GOT3 (cell line): ENCODE measurements at regions not wholly inside any gene's neighbourhood (a gene's known extent, or its start where the extent isn't known, plus 50 kb on each side); places are given as distances from the start of the nearest gene placed in this dataset.
"Not testable (repeated sequence)": the region's sequence is repeated elsewhere in the genome, so short reads cannot be mapped to it uniquely, and the experiment has no call there.

ENCODE experiments used
- DNase-seq: peaks from one replicate; lab custom pipeline; 2025; ENCODE audit warnings: mixed read lengths; lab: John Stamatoyannopoulos, UW

DNA sequence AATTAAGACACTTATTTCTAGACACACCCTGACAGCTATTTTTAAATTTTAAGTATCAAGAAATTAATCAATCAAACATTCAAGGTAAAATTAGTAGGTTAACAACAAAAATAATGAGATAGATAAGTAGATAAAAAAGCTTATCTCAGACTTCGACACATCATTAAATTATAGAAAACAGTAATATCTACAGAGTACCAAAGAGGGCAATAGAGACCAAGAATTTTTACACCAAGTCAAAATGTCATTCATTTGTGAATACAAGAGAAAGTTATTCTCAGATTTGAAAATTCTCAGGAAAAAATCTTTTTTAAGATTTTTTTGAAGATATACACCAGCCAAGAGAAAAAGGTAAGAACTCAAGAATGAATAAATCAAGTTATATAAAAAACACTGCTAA, 445.6 kb downstream of the ACTL7B start:
- DNase-seq = no peak

GRCh38 chr9:108400297-108400696, 455.5 kb downstream of the ACTL7B start:
- no peak for DNase-seq

- no peak for DNase-seq
Observed at GRCh38 chr9:108399851-108400250, 455.9 kb downstream of the ACTL7B start.

DNA sequence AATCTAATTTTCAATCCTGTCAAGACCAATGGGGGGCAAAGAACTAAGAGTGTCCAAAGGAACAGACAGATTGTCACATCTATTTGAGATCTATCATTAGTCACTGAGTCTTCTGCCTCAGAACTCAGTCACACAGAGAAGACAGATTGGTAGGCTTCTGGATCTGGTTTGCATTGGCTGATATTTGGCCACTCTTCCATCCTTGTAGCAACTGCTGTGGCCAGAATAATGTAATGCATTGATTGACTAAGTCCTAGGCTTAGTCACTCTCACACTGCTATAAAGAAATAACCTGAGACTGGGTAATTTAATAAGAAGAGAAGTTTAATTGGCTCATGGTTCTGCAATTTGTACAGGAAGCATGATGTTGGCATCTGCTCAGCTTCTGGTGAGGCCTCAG, 458.5 kb downstream of the ACTL7B start:
- DNase-seq = no peak

DNA sequence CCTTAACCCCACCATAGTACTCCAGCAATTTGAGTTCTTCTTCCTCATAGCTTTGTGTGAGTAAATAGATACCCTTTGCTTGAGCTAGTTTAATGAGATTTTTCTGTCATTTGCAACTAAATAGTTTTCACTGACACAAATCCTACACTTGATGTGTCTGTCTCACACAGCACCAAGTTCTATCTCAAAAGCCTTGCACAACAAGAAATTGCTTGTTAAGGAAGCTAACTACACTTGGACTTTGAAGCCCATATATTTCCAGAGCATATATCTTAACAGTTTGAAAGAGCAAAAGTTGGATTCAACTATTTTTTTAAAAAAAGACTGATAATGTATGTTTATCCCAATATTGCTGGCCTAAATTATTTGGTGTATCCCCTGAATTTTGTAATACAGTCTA, 459.2 kb downstream of the ACTL7B start:
- no peak for DNase-seq

DNA sequence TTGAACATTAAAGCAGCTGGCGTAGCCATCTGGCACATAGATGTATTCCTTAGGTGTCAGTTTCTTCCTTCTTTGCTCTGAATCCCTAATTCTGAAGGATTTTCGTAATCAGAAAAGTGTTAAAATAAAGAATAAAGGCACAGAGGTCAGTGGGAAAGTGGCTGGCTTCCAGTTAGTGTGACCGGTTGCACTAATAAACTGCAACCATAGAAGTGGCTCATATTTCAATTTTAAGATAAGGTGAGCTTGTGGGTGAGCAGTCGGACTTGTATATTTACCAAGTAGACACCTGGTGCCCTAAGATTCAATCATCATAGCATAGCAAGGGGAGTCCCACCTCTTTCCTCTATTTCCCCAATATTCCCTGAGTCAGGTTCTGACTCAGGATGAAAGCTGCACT, 459.6 kb downstream of the ACTL7B start:
- no peak for DNase-seq

DNA sequence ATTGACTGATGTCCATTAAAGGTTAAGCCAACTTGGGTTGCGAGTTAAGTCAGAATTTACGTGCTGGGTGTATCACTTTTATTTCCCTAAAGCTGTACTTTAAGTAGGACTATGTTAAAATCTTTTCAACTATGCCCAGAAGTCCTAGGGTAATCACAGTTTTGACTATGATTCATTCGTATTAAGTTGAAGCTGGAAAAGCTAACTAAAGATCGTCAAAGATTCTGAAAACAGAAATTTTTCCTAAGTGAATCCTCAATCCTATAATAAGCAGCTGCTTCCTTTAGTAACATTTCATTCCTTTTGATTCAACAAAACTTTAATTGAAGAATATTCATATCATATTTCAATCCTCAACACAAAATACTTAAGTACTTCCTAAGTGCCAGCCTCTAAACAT, 460.4 kb downstream of the ACTL7B start:
- no peak for DNase-seq

DNA sequence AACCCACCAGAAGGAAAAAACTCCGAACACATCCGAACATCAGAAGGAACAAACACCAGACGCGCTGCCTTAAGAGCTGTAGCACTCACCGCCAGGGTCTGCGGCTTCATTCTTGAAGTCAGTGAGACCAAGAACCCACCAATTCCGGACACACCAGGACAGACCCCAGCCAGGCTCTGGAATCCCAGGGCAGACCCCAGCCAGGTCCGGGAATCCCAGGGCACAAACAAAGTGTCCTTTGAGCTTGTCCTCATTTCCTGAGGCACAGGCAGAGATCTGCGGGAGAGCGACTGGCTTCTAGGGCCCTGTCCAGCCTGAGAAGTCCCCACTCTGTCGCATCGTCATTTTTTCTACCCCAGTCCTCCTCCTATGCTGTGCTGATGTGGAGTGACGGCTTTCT, 461.1 kb downstream of the ACTL7B start:
- DNase-seq = no peak

GRCh38 chr9:108393481-108394001, 462.2 kb downstream of the ACTL7B start:
- not testable (repeated sequence) for DNase-seq

DNA sequence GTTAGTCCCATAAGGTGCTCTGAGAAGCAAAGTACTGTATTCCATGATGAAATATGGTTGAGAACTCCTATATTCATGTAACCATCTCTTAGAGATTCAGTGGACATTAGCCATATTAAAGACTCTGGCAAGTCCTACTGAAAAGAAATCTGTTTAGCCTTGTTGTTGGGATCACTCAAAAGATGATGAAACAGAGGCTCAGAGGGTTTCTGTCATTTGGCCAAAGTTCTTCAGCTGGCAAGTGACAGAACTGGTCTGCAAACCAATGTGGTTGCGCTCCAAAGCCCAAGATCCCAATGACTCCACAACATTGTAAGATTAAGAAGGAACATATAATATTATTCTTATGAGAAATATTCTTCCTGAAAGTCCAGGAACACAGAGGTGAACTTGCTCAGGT, 462.9 kb downstream of the ACTL7B start:
- no peak for DNase-seq

DNA sequence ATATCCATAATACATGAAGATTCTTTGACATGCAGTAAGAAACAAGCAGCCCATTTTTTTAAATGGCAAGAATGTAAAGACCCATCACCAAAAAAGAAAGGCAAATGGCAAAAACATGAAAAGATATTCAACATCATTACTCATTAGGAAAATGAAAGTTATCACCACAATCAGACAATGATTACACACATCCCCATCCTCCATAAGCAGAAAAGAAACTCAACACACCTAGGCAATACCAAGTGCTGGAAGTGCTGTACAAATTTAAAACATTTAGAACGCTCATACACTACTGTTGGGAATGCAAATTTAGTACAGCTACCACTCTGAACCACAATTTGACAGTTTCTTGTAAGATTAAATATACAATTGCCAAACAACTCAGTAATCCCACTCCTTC, 466.7 kb downstream of the ACTL7B start:
- DNase-seq = no peak

DNA sequence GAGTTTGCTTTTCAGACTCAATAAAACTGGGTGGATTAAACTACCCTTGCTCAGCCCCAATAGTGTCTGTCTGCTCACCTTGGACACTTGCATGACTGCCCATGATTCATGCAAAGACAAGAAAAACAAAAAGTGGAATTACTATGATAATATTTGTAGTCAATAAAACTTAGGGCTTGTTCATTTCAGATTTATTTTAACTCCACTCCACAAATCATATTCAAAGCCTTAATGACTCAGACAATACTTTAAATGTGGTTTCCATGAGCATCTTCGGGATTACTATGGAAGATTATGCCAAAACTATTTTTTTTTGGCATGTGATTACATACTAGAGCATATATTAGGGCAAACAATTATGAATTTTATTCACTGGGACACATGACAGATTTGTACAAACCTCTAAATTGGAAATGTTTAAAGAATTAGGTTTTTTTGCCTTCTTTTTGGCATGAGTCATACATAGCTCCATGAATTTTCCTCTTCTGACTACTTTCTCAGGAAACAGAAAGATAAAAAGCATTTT, 468.9 kb downstream of the ACTL7B start:
- no peak for DNase-seq

GRCh38 chr9:108386032-108386431, 469.8 kb downstream of the ACTL7B start:
- DNase-seq = no peak

GRCh38 chr9:108383796-108384195, 472.0 kb downstream of the ACTL7B start:
- DNase-seq = no peak

GRCh38 chr9:108382310-108382709, 473.5 kb downstream of the ACTL7B start:
- no peak for DNase-seq

- no peak for DNase-seq
Observed at GRCh38 chr9:108377881-108378280, 477.9 kb downstream of the ACTL7B start.

- no peak for DNase-seq
Observed at GRCh38 chr9:108377382-108377781, 478.4 kb downstream of the ACTL7B start.

DNA sequence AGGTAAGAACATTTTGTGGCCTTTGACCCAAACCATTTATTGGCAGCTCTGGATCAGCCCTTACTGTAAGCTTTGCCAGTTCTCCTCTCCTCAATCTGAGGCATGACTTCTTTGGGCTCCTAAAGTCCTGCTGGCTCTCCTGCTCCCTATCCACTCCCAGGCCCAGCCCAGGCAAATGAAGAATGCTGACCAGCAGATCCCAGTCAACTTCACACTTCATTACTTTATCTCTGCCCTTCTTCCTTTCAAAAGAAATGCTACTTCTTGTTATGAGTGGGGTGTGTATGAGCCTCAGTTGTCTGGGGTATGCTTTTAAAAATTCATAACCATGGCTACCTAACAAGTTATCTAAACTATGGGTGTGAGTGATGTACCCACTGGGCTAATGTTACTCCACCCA, 479.6 kb downstream of the ACTL7B start:
- DNase-seq = no peak

- no peak for DNase-seq
Observed at GRCh38 chr9:108374626-108375025, 481.2 kb downstream of the ACTL7B start.

- DNase-seq = no peak
Observed at GRCh38 chr9:108367188-108367587, 488.6 kb downstream of the ACTL7B start.

DNA sequence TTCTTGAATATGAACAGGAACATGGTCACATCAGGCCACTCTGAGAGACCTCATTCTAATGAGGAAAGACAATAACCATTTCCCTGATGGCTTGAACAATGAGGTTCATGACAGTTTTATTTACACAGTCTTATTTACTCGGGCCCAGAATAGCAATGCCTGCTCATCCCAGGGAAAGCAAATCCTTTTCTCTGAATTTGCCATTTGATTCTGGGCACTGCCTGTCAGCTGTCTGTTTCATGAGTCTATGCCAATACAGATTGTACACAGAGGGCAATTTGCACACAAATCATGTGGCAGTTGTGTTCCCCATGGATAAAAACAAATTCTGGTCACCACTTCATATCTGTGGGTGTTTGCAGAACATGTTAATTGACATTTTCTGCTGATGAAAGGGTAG, 492.5 kb downstream of the ACTL7B start:
- DNase-seq = no peak

DNA sequence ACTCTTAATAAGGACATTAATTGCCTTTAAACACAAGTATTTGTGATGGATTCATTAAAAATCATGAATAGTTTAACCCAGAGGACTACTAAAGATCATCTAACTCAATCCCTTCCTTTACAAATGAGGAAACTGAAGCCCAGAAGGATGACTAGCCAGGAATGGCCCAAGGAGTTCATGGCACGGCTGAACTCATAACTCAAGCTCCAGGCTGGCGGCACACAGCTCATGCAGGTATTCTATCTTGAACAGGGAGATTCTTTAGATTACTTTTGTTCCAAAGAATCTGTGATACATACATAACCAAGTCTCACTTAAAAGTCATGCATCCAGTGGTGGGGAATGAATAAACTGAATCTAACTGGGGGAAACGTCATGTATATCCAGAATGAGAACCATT, 495.5 kb downstream of the ACTL7B start:
- no peak for DNase-seq

- DNase-seq = no peak
Observed at GRCh38 chr9:108356806-108357205, 499.0 kb downstream of the ACTL7B start.

- no peak for DNase-seq
Observed at GRCh38 chr9:108351571-108351970, 504.2 kb downstream of the ACTL7B start.
